Thoracic aorta (tissue), 2 donors: ENCODE measurements at regions not wholly inside any gene's neighbourhood (a gene's known extent, or its start where the extent isn't known, plus 50 kb on each side); places are given as distances from the start of the nearest gene placed in this dataset.

ENCODE experiments used
- ATAC-seq: fragments of 150-250 bp; one replicate; pipeline ENCODE4 v1.8.0; 2017; ENCODE audit warnings: low read depth; ENCODE audit not compliant: insufficient number of reproducible peaks, low FRiP score
- DNase-seq: peaks from one replicate; pipeline ENCODE4 v3.0.0-alpha.2; 2020; ENCODE audit warnings: low spot score
- H3K27ac ChIP-seq, 2 donors: fragments of 200-600 bp; sonication (generic); 1 replicate in 1 of 2; 2 replicates in 1 of 2; pipeline ENCODE4 v1.5.1; 2016; ENCODE audit warnings: mild to moderate bottlenecking in 2 of 2, moderate library complexity in 2 of 2
- H3K27me3 ChIP-seq: fragments of 200-600 bp; sonication (generic); replicated peaks from 2 replicates; pipeline ENCODE4 v1.6.0; 2016; ENCODE audit warnings: mild to moderate bottlenecking; ENCODE audit not compliant: insufficient read depth
- H3K36me3 ChIP-seq: fragments of 200-600 bp; sonication (generic); one replicate; pipeline ENCODE4 v1.5.1; 2016
- H3K4me1 ChIP-seq, 2 donors: fragments of 200-600 bp; sonication (generic); 1 replicate in 1 of 2; 2 replicates in 1 of 2; pipeline versions ENCODE4 v1.5.1 to v1.6.0; 2016; ENCODE audit warnings: low read depth in 2 of 2, mild to moderate bottlenecking in 1 of 2; ENCODE audit not compliant: control insufficient read depth in 1 of 2
- H3K4me3 ChIP-seq: fragments of 200-600 bp; sonication (generic); 2 replicates; pipeline ENCODE4 v1.5.1; 2016; ENCODE audit warnings: mild to moderate bottlenecking
- H3K9me3 ChIP-seq: fragments of 200-600 bp; sonication (generic); 2 replicates; pipeline ENCODE4 v1.5.1; 2016
- TF ChIP-seq, protein P1 (sequence below): fragments of 200-600 bp; sonication (generic); IDR thresholded peaks from one replicate; pipeline ENCODE4 v1.5.1; 2019; ENCODE audit warnings: antibody characterized with exemption

DNA sequence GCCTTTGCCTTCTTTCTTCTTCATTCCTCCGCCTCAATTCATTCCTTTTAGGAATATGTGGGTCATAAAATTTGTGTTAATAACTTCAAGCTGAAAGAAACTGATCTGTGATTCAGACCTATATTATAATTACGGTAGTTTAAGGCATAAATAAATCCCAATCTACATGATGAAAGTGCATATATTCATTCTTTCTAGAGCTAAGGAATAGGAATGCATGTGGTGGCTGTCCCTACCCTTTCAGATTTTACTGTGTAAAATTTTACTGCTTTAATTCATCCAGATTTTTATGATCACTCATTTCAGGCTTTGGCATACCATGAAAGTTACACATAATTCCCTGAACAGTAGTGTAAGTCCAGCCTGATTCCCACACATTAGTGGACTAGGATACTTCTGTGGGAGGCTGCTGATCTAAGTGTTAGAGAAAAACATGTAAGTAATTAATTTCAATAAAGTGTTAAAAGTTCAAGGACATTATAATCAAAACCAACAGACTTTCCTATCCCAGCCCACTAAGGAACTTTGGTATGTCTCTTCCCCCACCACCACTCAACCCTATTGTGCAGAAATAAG lies 83.1 kb downstream of the HINT1 start:
- no peak overlapping the region for H3K27ac ChIP-seq
- TF ChIP-seq, protein P1, sequence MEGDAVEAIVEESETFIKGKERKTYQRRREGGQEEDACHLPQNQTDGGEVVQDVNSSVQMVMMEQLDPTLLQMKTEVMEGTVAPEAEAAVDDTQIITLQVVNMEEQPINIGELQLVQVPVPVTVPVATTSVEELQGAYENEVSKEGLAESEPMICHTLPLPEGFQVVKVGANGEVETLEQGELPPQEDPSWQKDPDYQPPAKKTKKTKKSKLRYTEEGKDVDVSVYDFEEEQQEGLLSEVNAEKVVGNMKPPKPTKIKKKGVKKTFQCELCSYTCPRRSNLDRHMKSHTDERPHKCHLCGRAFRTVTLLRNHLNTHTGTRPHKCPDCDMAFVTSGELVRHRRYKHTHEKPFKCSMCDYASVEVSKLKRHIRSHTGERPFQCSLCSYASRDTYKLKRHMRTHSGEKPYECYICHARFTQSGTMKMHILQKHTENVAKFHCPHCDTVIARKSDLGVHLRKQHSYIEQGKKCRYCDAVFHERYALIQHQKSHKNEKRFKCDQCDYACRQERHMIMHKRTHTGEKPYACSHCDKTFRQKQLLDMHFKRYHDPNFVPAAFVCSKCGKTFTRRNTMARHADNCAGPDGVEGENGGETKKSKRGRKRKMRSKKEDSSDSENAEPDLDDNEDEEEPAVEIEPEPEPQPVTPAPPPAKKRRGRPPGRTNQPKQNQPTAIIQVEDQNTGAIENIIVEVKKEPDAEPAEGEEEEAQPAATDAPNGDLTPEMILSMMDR = no peak
- H3K4me3 ChIP-seq = no peak overlapping the region
- no peaks in the 10 kb centered on the region for H3K27me3 ChIP-seq
- no peaks in the 10 kb centered on the region for H3K4me1 ChIP-seq
- DNase-seq (no peak), ATAC-seq (no peak)
- H3K36me3 ChIP-seq = no peaks in the 10 kb centered on the region
- H3K9me3 ChIP-seq = no peaks in the 10 kb centered on the region

DNA sequence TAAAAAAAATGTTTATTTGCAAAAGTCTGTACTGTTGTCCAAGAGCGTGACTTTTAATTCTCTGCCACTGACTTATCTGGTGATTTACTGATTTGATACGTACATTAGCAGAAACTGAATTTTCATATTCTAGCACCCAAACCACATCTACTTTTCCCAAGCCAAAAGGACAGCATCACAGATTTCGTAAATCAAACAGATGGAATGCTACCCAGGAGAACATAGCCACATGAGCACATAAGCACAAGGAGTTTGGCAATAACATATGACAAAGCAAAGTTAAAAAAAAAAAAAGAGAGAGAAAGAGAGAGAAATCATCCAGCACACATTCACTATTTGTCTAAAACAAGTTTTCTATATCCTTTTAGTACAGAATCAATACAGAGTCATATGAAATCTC lies 83.7 kb downstream of the HINT1 start:
- Histone ChIP-seq H3K27ac (no peak overlapping the region), H3K36me3 (no peaks in the 10 kb centered on the region), H3K27me3 (no peaks in the 10 kb centered on the region), H3K9me3 (no peaks in the 10 kb centered on the region), H3K4me1 (no peaks in the 10 kb centered on the region), H3K4me3 (no peak overlapping the region)
- ATAC-seq = no peak
- TF ChIP-seq, protein P1 = no peak
- DNase-seq = no peak

DNA sequence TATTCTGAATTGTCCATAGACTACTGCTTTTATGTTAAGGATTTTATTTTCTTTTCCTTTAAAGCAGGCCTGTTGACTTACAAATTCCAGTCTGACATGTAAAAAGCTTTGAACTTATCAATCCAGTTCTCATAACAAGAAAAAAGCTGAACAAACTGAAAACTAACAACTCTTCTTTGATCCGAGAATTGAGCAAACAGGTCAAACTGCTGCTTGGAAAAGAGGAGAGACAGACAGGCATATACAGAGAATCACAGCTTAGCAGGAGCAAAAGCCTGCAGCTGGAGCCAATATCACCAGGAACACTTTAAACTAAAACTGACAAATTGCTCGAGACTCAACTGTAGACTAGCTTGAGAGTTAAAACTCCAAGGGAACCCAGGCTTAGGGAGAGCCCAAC lies 85.8 kb downstream of the HINT1 start:
- H3K9me3 ChIP-seq = no peaks in the 10 kb centered on the region
- ATAC-seq = no peak
- TF ChIP-seq, protein P1 = no peak

DNA sequence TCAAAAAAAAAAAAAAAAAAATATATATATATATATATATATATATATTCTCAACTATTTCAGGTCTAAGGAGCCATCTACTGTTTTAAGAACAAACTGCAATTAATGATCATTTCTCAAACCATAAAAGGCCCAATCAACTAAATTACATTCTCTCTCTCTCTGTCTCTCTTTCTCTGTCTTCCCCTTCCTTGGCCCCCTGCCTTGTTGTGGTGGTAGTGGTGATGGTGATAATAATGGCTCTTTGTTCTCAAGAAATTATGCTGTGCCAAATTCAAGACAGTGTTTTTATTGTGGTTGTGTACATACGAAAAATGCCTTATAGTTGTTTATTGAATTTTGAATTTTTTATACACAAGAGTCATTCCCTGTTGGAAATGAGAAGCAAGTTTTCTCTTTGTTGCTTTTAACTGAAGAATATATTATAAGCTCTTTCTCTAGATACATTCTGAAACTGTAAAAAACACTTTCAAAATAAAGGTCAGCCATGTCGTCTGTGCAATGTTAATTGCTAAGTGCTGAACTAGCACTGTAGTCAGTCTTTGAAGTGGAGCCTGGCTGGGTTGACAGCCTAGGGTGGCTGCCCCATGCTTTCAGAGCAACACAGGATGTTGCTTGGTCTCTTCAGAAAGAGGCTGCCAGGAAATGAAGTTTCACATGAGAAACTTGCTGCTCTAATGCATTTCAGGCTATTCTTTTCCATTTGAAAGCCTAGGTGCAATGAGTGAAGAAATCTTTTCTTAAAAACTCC lies 96.0 kb downstream of the HINT1 start:
- H3K36me3 ChIP-seq = no peaks in the 10 kb centered on the region
- no peaks in the 10 kb centered on the region for H3K27me3 ChIP-seq
- H3K4me1 ChIP-seq = no peaks in the 10 kb centered on the region
- TF ChIP-seq, protein P1 = no peak
- peaks cover 9% of the 10 kb centered on the region for H3K9me3 ChIP-seq
- ATAC-seq (no peak), DNase-seq (no peak)
- H3K4me3 ChIP-seq = no peak overlapping the region
- H3K27ac ChIP-seq = no peak overlapping the region

More for the DNA sequence above, 85.8 kb downstream of the HINT1 start:
- DNase-seq = no peak
- Histone ChIP-seq H3K27ac (no peak overlapping the region), H3K27me3 (no peaks in the 10 kb centered on the region), H3K4me3 (no peak overlapping the region), H3K4me1 (no peaks in the 10 kb centered on the region), H3K36me3 (no peaks in the 10 kb centered on the region)

DNA sequence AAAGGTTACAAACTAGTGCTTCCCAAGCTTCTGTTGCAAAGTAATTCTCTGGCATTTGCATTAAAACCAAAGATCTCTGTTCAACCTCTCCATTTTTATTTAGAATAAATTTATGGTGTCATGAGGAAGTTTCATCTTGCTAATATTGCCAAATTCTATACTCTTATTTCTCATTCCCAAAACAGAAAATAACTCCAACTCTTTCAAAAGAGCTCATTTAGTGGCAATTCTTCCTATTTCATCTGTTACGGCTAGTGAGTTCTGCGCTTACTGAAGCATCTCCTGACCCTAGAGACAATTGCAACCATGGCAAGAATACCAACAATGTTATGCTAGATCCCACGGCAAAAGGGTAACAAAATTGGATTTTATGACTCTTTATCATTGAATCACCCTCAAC lies 97.0 kb downstream of the HINT1 start:
- Histone ChIP-seq H3K27ac (no peak overlapping the region), H3K4me3 (no peak overlapping the region), H3K9me3 (peaks cover 9% of the 10 kb centered on the region), H3K36me3 (no peaks in the 10 kb centered on the region), H3K4me1 (no peaks in the 10 kb centered on the region), H3K27me3 (no peaks in the 10 kb centered on the region)
- DNase-seq = no peak
- TF ChIP-seq, protein P1 = no peak
- no peak for ATAC-seq
